Nephron (organoid): ENCODE measurements at regions not wholly inside any gene's neighbourhood (a gene's known extent, or its start where the extent isn't known, plus 50 kb on each side); places are given as distances from the start of the nearest gene placed in this dataset.

ENCODE experiments used
- H3K27ac Mint-ChIP-seq, 3 experiments: 2 replicates each; pipeline ENCODE4 v1.8.0; 2020; ENCODE audit warnings: mixed read lengths in 3 of 3, mild to moderate bottlenecking in 2 of 3, moderate library complexity in 1 of 3
- H3K27me3 Mint-ChIP-seq: 2 replicates; pipeline ENCODE4 v1.8.0; 2021; ENCODE audit warnings: low read depth, mild to moderate bottlenecking, moderate library complexity, mixed read lengths
- H3K36me3 Mint-ChIP-seq: 2 replicates; pipeline ENCODE4 v1.8.0; 2020; ENCODE audit warnings: low read depth, mixed read lengths
- H3K4me1 Mint-ChIP-seq: 2 replicates; pipeline ENCODE4 v1.8.0; 2020; ENCODE audit warnings: mixed read lengths
- H3K4me3 Mint-ChIP-seq, 3 experiments: 2 replicates each; pipeline ENCODE4 v1.8.0; 2020; ENCODE audit warnings: mild to moderate bottlenecking in 3 of 3, mixed read lengths in 3 of 3, moderate library complexity in 2 of 3
- H3K9me3 Mint-ChIP-seq: 2 replicates; pipeline ENCODE4 v1.8.0; 2020; ENCODE audit warnings: mixed read lengths
- CTCF ChIP-seq, 3 experiments: fragments of 200-600 bp; sonication (generic); IDR thresholded peaks; one replicate each; pipeline ENCODE4 v1.5.0; 2021; ENCODE audit warnings: antibody characterized with exemption in 3 of 3; ENCODE audit not compliant: unreplicated experiment in 3 of 3

GRCh38 chr18:22546905-22547570 is 129.3 kb upstream of the CTAGE1 start:
- H3K27ac Mint-ChIP-seq, result peak overlapping the region; percentile 62 to 94 (median 77)
- no peak for TF ChIP-seq CTCF (IDR thresholded peaks at IDR 0.05; ENCODE audit: unreplicated experiment in 3 of 3)
- no peaks in the 10 kb centered on the region for H3K36me3 Mint-ChIP-seq
- H3K27me3 Mint-ChIP-seq, result no peaks in the 10 kb centered on the region
- H3K4me1 Mint-ChIP-seq, result peaks cover 52% of the 10 kb centered on the region
- H3K4me3 Mint-ChIP-seq, result peak overlapping the region in 1 of 3 experiments; percentile 4
- H3K9me3 Mint-ChIP-seq, result no peaks in the 10 kb centered on the region

GRCh38 chr18:22547807-22548561 is 130.3 kb upstream of the CTAGE1 start:
- Mint-ChIP-seq H3K4me3 (peak overlapping the region in 1 of 3 experiments; percentile 20), H3K9me3 (no peaks in the 10 kb centered on the region), H3K4me1 (peaks cover 47% of the 10 kb centered on the region), H3K27me3 (no peaks in the 10 kb centered on the region), H3K36me3 (no peaks in the 10 kb centered on the region), H3K27ac (peak overlapping the region; percentile 62 to 94 (median 77))
- no peak for TF ChIP-seq CTCF (IDR thresholded peaks at IDR 0.05; ENCODE audit: unreplicated experiment in 3 of 3)

GRCh38 chr18:22549260-22549937 is 131.7 kb upstream of the CTAGE1 start:
- Mint-ChIP-seq H3K36me3 (no peaks in the 10 kb centered on the region), H3K27me3 (no peaks in the 10 kb centered on the region), H3K27ac (no peak overlapping the region), H3K4me1 (peaks cover 36% of the 10 kb centered on the region), H3K9me3 (no peaks in the 10 kb centered on the region), H3K4me3 (no peak overlapping the region)
- no peak for TF ChIP-seq CTCF (IDR thresholded peaks at IDR 0.05; ENCODE audit: unreplicated experiment in 3 of 3)

GRCh38 chr18:22550366-22550765 is 132.7 kb upstream of the CTAGE1 start:
- no peaks in the 10 kb centered on the region for H3K36me3 Mint-ChIP-seq
- peaks cover 26% of the 10 kb centered on the region for H3K4me1 Mint-ChIP-seq
- no peak overlapping the region for H3K4me3 Mint-ChIP-seq
- no peak for TF ChIP-seq CTCF (IDR thresholded peaks at IDR 0.05; ENCODE audit: unreplicated experiment in 3 of 3)
- H3K9me3 Mint-ChIP-seq, result no peaks in the 10 kb centered on the region
- no peaks in the 10 kb centered on the region for H3K27me3 Mint-ChIP-seq
- no peak overlapping the region for H3K27ac Mint-ChIP-seq

GRCh38 chr18:22550861-22551260 is 133.1 kb upstream of the CTAGE1 start:
- Mint-ChIP-seq H3K27ac (no peak overlapping the region), H3K4me3 (no peak overlapping the region), H3K36me3 (no peaks in the 10 kb centered on the region), H3K4me1 (peaks cover 21% of the 10 kb centered on the region), H3K27me3 (no peaks in the 10 kb centered on the region), H3K9me3 (no peaks in the 10 kb centered on the region)
- no peak for TF ChIP-seq CTCF (IDR thresholded peaks at IDR 0.05; ENCODE audit: unreplicated experiment in 3 of 3)
